ENCODE measurements at regions not wholly inside any gene's neighbourhood (a gene's known extent, or its start where the extent isn't known, plus 50 kb on each side); places are given as distances from the start of the nearest gene placed in this dataset.

DNA sequence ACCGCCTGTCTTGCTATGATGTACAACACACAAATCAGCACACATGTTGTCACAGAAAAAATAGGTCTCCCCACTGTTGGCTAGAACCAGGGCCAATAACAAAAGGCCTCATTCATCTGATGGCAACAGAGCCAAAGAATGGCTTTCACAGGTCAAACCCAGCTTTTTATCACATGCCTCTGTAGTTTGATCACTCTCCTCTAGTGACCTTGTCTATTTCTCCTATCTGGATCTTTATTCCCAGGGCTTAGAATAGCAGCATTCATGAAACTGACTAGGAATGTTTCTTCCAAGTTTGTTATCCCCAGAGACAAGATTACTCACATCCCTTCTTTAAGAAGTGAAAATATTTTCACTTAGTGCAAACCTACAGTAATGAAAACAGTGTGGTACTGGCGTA, 285.8 kb upstream of the GYPC start:
- Histone ChIP-seq H3K4me1 (ENCODE audit: insufficient read depth) (no peaks in the 10 kb centered on the region), H3K27ac (ENCODE audit: low read depth) (no peak overlapping the region), H2AFZ (no peak overlapping the region), H3K36me3 (ENCODE audit: insufficient read depth) (no peaks in the 10 kb centered on the region), H3K4me3 (no peak overlapping the region), H3K4me2 (no peak overlapping the region), H3K9me2 (ENCODE audit: insufficient read depth) (no peaks in the 10 kb centered on the region), H3K79me2 (replicated peaks; ENCODE audit: insufficient read depth) (no peaks in the 10 kb centered on the region), H3F3A (replicated peaks; ENCODE audit: low read depth) (no peaks in the 10 kb centered on the region), H3K27me3 (ENCODE audit: insufficient read depth) (no peaks in the 10 kb centered on the region), H4K20me1 (replicated peaks; ENCODE audit: insufficient read depth) (no peaks in the 10 kb centered on the region)
- H3K36me3 Mint-ChIP-seq (ENCODE audit: low read depth) = no peaks in the 10 kb centered on the region
- TF ChIP-seq JUNB (IDR thresholded peaks at IDR 0.05; ENCODE audit: unreplicated experiment) = no peak
- TF ChIP-seq EZH2 (IDR thresholded peaks at IDR 0.05; ENCODE audit: low read depth, unreplicated experiment) = no peak
- TF ChIP-seq, protein P1, sequence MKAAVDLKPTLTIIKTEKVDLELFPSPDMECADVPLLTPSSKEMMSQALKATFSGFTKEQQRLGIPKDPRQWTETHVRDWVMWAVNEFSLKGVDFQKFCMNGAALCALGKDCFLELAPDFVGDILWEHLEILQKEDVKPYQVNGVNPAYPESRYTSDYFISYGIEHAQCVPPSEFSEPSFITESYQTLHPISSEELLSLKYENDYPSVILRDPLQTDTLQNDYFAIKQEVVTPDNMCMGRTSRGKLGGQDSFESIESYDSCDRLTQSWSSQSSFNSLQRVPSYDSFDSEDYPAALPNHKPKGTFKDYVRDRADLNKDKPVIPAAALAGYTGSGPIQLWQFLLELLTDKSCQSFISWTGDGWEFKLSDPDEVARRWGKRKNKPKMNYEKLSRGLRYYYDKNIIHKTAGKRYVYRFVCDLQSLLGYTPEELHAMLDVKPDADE (IDR thresholded peaks at IDR 0.05) = no peak
- TF ChIP-seq ZNF331 (CRISPR knock-in tag; IDR thresholded peaks at IDR 0.05; ENCODE audit: low read depth) = no peak
- TF ChIP-seq NANOG (IDR thresholded peaks at IDR 0.05; ENCODE audit: borderline replicate concordance) = no peak
- no peak for TF ChIP-seq CREB1 (CRISPR knock-in tag; IDR thresholded peaks at IDR 0.05; ENCODE audit: low read depth)
- no peak for TF ChIP-seq STAT1 (IDR thresholded peaks at IDR 0.05; ENCODE audit: unreplicated experiment)
- TF ChIP-seq POLR2AphosphoS5 (IDR thresholded peaks at IDR 0.05; ENCODE audit: low read depth) = no peak
- TF ChIP-seq, protein P2, sequence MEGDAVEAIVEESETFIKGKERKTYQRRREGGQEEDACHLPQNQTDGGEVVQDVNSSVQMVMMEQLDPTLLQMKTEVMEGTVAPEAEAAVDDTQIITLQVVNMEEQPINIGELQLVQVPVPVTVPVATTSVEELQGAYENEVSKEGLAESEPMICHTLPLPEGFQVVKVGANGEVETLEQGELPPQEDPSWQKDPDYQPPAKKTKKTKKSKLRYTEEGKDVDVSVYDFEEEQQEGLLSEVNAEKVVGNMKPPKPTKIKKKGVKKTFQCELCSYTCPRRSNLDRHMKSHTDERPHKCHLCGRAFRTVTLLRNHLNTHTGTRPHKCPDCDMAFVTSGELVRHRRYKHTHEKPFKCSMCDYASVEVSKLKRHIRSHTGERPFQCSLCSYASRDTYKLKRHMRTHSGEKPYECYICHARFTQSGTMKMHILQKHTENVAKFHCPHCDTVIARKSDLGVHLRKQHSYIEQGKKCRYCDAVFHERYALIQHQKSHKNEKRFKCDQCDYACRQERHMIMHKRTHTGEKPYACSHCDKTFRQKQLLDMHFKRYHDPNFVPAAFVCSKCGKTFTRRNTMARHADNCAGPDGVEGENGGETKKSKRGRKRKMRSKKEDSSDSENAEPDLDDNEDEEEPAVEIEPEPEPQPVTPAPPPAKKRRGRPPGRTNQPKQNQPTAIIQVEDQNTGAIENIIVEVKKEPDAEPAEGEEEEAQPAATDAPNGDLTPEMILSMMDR (conservative IDR thresholded peaks at IDR 0.05; ENCODE audit: low read depth in 2 of 2) = no peak
- TF ChIP-seq, protein P3, sequence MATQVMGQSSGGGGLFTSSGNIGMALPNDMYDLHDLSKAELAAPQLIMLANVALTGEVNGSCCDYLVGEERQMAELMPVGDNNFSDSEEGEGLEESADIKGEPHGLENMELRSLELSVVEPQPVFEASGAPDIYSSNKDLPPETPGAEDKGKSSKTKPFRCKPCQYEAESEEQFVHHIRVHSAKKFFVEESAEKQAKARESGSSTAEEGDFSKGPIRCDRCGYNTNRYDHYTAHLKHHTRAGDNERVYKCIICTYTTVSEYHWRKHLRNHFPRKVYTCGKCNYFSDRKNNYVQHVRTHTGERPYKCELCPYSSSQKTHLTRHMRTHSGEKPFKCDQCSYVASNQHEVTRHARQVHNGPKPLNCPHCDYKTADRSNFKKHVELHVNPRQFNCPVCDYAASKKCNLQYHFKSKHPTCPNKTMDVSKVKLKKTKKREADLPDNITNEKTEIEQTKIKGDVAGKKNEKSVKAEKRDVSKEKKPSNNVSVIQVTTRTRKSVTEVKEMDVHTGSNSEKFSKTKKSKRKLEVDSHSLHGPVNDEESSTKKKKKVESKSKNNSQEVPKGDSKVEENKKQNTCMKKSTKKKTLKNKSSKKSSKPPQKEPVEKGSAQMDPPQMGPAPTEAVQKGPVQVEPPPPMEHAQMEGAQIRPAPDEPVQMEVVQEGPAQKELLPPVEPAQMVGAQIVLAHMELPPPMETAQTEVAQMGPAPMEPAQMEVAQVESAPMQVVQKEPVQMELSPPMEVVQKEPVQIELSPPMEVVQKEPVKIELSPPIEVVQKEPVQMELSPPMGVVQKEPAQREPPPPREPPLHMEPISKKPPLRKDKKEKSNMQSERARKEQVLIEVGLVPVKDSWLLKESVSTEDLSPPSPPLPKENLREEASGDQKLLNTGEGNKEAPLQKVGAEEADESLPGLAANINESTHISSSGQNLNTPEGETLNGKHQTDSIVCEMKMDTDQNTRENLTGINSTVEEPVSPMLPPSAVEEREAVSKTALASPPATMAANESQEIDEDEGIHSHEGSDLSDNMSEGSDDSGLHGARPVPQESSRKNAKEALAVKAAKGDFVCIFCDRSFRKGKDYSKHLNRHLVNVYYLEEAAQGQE (IDR thresholded peaks at IDR 0.05; ENCODE audit: unreplicated experiment) = no peak
- no peaks in the 10 kb centered on the region; the same call in 2 of the 3 replicates for H3K9me3 Mint-ChIP-seq
- peaks cover 6% of the 10 kb centered on the region; the same call in 2 of the 3 replicates for H3K4me1 Mint-ChIP-seq
- DNase-seq (ENCODE audit: low spot score) = no peak
- H3K4me3 Mint-ChIP-seq = no peak overlapping the region
- H3K27ac Mint-ChIP-seq = no peak overlapping the region
- no peak for ATAC-seq
- H3K27me3 Mint-ChIP-seq (ENCODE audit: insufficient read depth, low read depth, poor library complexity) = peaks cover 4% of the 10 kb centered on the region

DNA sequence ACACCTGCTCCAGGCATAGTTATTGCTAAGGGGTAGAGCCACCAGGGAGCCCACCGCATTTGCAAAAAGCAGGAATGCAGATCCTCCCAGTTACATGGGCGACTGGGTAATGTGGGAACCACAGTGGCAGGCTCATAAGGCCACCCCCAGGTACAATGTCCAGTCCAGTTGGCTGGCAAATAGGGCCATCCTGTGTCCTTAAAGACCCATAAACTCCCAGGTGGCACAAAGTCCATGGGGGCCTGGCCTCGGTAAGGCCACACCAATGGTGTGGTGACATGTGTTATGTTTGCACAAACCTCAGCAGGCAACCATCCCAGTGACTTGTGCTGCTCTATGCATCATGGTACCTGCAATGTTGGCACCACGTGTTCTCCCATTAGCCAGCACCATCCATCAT, 283.6 kb upstream of the GYPC start:
- ATAC-seq = no peak
- Mint-ChIP-seq H3K27ac (no peak overlapping the region), H3K4me1 (peaks cover 6% of the 10 kb centered on the region; the same call in 2 of the 3 replicates), H3K36me3 (ENCODE audit: low read depth) (no peaks in the 10 kb centered on the region), H3K4me3 (no peak overlapping the region), H3K27me3 (ENCODE audit: insufficient read depth, low read depth, poor library complexity) (peaks cover 4% of the 10 kb centered on the region), H3K9me3 (no peaks in the 10 kb centered on the region; the same call in 2 of the 3 replicates)
- no peak for DNase-seq (ENCODE audit: low spot score)
- Histone ChIP-seq H3K4me2 (no peak overlapping the region), H3K79me2 (replicated peaks; ENCODE audit: insufficient read depth) (no peaks in the 10 kb centered on the region), H3F3A (replicated peaks; ENCODE audit: low read depth) (no peaks in the 10 kb centered on the region), H3K27ac (ENCODE audit: low read depth) (no peak overlapping the region), H3K9me2 (ENCODE audit: insufficient read depth) (no peaks in the 10 kb centered on the region), H4K20me1 (replicated peaks; ENCODE audit: insufficient read depth) (no peaks in the 10 kb centered on the region), H3K4me3 (no peak overlapping the region), H3K27me3 (ENCODE audit: insufficient read depth) (no peaks in the 10 kb centered on the region), H3K36me3 (ENCODE audit: insufficient read depth) (no peaks in the 10 kb centered on the region), H3K4me1 (ENCODE audit: insufficient read depth) (no peaks in the 10 kb centered on the region), H2AFZ (no peak overlapping the region)
- no peak for TF ChIP-seq POLR2AphosphoS5 (IDR thresholded peaks at IDR 0.05; ENCODE audit: low read depth)
- TF ChIP-seq EZH2 (IDR thresholded peaks at IDR 0.05; ENCODE audit: low read depth, unreplicated experiment) = no peak
- TF ChIP-seq NANOG (IDR thresholded peaks at IDR 0.05; ENCODE audit: borderline replicate concordance) = no peak
- no peak for TF ChIP-seq CREB1 (CRISPR knock-in tag; IDR thresholded peaks at IDR 0.05; ENCODE audit: low read depth)
- TF ChIP-seq, protein P3 (IDR thresholded peaks at IDR 0.05; ENCODE audit: unreplicated experiment) = no peak
- TF ChIP-seq ZNF114 (CRISPR knock-in tag; IDR thresholded peaks at IDR 0.05) = no peak
